Hematopoietic multipotent progenitor cell (in vitro differentiated cells): ENCODE measurements at regions not wholly inside any gene's neighbourhood (a gene's known extent, or its start where the extent isn't known, plus 50 kb on each side); places are given as distances from the start of the nearest gene placed in this dataset.
"Not testable (repeated sequence)": the region's sequence is repeated elsewhere in the genome, so short reads cannot be mapped to it uniquely, and the experiment has no call there.

ENCODE experiments used
- DNase-seq, 3 donors: peaks; one replicate each; pipeline ENCODE4 v3.0.0-alpha.2; 2011 to 2015; ENCODE audit warnings: low read depth in 2 of 3, low spot score in 2 of 3

DNA sequence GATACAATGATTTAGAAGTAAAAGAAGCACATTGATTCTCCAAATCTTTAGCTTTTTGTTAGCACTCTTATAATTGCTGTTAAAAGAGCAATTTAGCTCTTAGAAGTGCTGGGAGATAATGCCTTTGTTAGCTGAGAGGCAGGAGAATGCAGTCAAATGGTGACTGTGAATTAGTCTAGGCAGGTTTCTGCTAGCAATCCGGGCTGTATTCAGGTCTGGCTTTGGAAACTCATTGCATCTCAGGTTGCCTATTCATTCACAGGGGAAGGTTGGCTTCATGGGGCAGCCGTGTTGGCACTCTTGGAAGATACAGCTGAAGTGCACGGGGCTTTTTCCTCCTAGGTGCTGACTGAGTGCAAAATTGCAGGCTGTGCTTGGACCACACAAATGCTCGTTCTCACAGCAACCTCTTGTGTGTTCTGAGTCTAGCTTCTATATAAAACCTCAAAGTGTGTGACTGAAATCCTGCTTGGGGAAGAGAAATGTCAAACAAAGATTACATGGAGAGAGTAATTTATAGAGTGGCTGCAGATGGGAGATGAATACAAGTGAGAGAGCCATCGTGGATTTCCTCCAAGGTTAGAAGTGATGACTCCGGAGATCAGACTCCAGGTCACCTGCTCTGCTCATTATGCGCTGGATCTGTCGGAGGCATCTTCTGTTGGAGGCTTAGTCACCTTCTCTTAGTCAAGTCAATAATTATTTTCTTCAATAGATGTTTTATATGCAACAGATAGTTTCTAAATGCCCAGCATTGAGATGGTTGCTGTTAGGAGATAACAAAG is 167.8 kb downstream of the PMAIP1 start:
- no peak for DNase-seq

DNA sequence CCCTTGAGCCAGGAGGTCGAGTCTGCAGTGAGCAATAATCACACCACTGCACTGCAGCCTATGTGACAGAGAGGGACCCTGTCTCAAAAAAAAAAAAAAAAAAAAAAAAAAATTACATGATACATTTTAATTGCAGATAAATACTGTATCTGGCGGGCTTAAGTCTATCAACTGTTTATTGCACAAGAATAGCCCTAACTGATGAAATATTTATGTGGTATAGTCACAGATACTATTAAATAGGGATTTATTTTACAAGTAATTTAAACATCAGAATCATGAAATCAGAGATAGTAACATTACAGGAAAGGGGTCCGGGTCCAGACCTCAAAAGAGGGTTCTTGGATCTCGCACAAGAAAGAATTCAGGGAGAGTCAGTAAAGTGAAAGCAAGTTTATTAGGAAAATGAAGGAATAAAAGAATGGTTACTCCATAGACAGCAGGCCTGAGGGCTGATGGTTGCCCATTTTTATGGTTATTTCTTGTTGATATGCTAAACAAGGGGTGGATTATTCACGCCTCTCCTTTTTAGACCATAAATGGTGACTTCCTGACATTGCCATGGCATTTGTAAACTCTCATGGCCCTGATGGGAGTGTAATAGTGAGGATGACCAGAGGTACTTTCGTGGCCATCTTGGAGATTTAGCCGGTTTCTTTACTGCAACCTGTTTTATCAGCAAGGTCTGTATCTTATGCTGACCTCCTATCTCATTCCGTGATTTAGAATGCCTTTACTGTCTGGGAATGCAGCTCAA is 166.6 kb downstream of the PMAIP1 start:
- DNase-seq = no peak

DNA sequence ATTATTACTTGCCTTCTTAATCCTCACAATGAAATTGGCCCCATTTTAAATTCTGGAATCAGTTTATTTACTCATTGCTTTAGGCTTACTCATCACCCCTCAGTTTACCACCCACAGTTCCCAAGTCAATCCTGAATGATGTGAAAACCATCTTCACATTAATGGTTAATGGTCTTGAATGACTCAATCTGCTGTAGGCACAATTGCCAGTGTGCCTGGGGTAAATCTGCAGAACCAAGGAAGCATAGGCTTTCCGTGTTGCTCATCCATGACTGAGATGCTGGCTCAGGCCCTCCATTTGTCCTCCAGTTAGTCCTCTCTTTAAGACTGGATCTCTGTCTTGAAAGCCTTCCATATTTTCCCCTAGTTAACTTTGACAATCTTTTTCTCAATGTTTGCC is 164.5 kb downstream of the PMAIP1 start:
- no peak for DNase-seq

DNA sequence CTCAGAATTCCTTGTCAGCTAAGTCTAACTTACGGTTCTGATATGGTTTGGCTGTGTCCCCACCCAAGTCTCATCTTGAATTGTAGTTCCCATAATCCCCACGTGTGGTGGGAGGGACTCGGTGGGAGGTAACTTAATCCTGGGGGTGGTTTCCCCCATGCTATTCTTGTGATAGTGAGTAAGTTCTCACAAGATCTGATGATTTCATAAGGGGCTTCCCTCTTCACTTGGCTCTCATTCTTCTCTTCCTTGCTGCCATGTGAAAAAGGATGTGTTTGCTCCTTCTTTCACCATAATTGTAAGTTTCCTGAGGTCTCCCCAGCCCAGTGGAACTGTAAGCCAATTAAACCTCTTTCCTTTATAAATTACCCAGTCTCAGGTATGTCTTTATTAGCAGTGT is 163.0 kb downstream of the PMAIP1 start:
- not testable (repeated sequence) for DNase-seq

DNA sequence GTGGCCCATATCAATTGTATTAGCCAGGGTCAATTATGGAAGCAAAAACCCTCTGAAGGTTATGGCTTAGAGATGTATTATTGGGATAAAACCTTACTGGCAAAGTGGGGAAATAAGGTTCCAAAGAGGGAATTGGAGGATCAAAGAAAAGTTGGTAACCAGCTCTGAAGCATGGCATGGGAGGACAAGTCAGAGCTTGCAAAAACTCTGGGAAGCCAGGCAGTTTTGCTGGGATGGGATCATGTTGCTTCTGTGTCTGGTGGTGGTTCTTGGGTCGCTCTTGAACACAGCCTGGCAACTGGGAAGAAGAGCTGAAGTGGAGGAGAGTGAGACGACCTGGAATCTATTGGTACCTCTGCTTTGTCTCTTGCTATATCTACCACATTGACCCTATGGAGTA is 162.6 kb downstream of the PMAIP1 start:
- DNase-seq = no peak

- DNase-seq = no peak
Observed at GRCh38 chr18:60060578-60060977, 160.8 kb downstream of the PMAIP1 start.

DNA sequence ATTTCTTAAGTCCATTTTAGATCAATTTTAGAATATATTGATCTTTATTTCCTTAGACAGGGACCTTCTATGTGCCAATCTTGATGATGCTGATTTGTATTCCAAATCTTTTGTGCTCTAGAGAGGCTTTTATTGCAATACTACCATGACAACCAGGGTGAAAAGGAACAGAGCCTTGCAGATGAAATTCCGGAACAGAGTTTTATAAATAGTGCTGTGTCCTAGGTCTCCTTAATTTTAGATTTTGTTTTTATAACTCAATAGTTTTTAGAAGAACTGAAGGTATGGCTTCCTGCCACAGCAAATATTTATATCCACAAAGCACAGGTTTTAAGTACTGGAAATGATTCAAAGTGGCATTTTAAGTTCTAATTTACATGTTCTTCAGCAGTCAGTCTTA is 160.2 kb downstream of the PMAIP1 start:
- DNase-seq = no peak

GRCh38 chr18:60059216-60059615 is 159.4 kb downstream of the PMAIP1 start:
- DNase-seq = no peak

DNA sequence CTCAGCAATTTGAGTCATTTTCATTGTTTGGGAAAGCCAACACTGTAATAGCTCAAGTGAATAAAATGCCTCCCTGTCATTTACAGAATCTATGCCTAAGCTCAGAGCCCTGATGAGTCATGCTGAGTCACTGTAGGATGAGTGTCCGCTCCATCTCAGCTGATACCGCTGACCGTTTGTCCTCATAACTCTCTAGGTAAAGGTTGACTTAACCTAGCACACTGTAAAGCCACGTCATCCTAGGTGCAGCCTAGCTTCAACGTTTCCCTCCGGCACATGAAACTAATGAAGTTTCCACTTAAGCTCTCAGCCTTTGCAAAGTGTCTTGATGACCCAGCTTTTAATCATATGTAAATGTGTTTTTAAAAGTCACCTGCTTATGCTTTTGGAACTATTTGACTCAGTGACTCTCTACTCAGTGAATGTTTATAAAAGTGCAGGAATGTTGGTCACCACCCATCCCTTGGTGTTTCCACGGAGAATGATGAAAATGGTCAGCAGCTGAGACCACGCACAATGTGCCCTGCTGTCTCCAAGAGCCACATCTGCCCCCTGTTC is 154.0 kb downstream of the PMAIP1 start:
- no peak for DNase-seq

GRCh38 chr18:60050821-60051220 is 151.0 kb downstream of the PMAIP1 start:
- DNase-seq = no peak

DNA sequence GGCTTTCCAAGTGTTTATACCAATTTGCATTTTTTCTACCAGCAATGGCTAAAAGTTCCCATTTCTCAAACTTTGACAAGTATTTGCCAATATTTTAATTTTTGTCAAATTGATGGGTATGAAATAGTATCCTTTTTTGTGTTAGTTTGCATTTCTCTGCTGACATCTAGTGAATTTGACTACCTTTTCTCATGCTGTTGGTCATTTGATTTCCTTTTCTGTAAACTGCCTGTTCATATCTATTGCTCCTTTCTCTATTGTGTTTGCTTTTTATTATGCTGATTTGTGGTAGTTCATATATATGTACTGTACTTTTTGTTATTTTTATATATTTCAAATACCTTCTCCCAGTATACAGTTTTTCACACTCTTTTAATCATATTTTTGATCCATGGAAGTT is 149.4 kb downstream of the PMAIP1 start:
- DNase-seq = no peak

GRCh38 chr18:60047556-60047955 is 147.8 kb downstream of the PMAIP1 start:
- no peak for DNase-seq

GRCh38 chr18:60044290-60045006 is 144.7 kb downstream of the PMAIP1 start:
- no peak for DNase-seq

DNA sequence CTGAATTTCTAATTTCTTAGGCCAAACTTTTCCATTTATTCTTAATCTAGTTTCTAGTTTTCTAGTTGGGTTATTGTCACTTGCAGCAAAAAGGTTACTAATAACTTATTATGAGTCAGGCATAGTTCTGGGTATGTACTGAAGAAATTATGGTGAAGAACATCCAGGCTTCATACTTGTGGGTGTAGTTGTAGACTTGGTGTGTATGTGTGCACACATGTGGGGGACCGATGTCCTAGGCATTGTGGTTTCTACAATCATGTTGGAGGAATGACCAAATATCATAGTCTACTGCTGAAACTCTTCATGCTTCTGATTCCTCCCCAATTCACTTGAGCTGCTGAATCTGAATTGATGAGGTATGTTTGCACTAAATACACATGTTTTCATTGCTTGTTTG is 141.2 kb downstream of the PMAIP1 start:
- no peak for DNase-seq

DNA sequence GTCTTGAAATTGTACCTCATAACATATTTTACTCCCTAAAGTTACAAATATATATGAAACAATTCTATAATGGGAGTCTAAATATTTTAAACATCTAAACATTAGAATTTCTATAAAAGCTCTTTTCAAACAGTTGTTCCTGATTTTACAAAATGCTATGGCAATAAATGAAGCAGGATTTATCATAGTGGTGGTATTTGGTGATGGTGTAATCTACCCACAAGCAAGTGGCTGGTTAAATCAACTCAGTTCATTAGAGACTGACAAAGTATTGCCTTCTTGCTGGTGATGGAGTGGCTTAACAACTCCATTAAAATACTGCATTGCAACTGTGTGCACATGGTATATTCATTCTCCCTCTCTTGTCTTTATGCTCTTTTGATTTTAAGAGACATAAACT is 138.9 kb downstream of the PMAIP1 start:
- no peak for DNase-seq

DNA sequence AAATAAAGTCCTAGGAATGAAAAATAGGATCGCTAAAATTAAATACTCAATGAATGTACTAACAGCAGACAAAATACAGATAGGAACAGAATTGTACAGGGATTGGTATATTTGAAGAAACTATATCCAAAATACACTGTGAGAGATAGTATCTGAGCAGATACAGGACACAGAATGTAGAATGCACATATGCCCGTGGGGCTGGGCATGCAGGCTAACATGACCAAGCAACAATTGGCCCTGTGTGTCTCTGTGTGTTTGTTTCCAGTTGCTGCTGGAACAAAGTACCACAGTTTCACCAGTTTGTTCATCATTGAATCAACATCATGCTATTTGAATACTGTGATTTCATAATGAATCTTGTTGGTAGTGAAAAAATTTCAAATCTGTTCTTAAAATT is 127.6 kb downstream of the PMAIP1 start:
- no peak for DNase-seq

DNA sequence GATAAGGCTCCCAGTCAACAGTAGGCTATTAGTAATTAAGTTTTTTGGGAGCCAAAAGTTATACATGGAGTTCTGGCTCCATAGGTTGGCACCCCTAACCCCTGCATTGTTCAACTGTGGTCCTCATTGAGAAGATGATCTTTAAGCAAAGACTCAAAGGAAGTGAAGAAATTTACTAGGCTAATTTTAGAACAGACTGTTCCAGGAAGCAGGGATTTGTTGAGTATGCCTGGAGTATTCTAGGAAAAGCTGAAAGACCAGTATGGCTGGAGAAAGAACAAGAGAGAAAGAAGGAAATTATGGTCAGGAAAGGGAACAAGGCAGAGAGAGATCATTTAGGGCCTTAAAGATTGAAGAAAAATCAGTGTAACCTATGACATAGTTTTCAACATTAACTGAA is 125.1 kb downstream of the PMAIP1 start:
- no peak for DNase-seq

GRCh38 chr18:60024345-60024744 is 124.5 kb downstream of the PMAIP1 start:
- no peak for DNase-seq

DNA sequence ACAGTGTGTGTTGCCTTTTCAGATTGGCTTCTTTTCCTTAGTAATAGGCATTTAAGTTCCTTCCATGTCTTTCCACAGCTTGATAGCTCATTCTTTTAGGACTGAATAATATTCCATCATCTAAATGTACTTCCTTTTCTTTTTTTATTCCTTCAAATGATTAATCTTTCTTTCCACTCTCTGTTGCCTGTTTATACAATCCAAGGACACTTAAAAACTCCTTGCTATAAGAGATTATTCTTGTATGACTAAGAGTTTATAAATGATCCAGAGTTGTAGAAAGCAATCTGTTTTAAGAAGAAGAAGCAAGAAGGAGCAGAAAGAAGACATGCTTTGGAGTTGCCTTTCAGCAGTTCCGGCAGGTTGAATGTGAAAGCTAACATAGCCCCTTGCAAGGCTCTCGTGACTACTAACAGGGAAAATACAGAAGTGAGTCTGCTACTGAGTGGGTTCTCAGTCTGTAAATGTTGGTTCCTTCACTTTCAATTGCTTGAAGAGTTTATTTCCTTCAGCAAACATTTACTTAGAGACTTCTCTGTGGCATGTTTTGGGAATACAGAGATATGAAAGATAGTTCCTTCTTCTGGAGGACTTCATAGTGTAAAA is 123.0 kb downstream of the PMAIP1 start:
- DNase-seq = no peak

GRCh38 chr18:60021556-60021955 is 121.8 kb downstream of the PMAIP1 start:
- DNase-seq = no peak
